Activated naive CD8-positive, alpha-beta T cell treated with anti-CD3 and anti-CD28 coated beads for 36 hours (primary cell): ENCODE measurements at regions not wholly inside any gene's neighbourhood (a gene's known extent, or its start where the extent isn't known, plus 50 kb on each side); places are given as distances from the start of the nearest gene placed in this dataset.

ENCODE experiments used
- DNase-seq: peaks from one replicate; pipeline ENCODE4 v3.0.0; 2021
- H3K27ac Mint-ChIP-seq: one replicate; pipeline ENCODE4 v1.8.0; 2022; ENCODE audit warnings: mild to moderate bottlenecking, moderate library complexity, mixed read lengths
- H3K27me3 Mint-ChIP-seq: one replicate; pipeline ENCODE4 v1.8.0; 2022; ENCODE audit warnings: mild to moderate bottlenecking, mixed read lengths
- H3K36me3 Mint-ChIP-seq: one replicate; pipeline ENCODE4 v1.8.0; 2021; ENCODE audit warnings: mild to moderate bottlenecking, mixed read lengths
- H3K4me1 Mint-ChIP-seq: one replicate; pipeline ENCODE4 v1.8.0; 2021; ENCODE audit warnings: mixed read lengths
- H3K4me3 Mint-ChIP-seq: one replicate; pipeline ENCODE4 v1.8.0; 2022; ENCODE audit warnings: mild to moderate bottlenecking, moderate library complexity, mixed read lengths
- H3K9me3 Mint-ChIP-seq: one replicate; pipeline ENCODE4 v1.8.0; 2022; ENCODE audit warnings: mixed read lengths

DNA sequence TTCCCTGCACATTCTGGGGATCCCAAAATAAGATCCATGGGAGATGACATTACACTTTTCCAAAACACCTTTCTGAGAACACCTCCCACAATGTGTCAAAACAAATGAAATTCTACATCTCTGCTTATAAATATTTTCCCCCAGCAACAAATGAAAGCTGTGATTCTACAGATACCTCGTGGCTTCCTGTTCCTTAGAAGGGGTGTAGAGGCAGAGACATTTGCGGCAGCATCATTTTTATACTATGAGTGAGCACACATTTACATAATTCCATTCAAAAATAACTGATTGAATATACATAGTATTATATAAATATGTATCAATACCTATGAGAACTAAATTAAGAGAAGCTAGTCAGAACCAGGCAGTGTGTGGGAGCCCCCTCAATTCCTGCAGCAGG, 213.9 kb upstream of the JARID2 start:
- H3K27ac Mint-ChIP-seq: no peak overlapping the region
- DNase-seq: no peak
- peaks cover 15% of the 10 kb centered on the region for H3K4me1 Mint-ChIP-seq
- peaks cover 3% of the 10 kb centered on the region for H3K27me3 Mint-ChIP-seq
- peaks cover 11% of the 10 kb centered on the region for H3K9me3 Mint-ChIP-seq
- peaks cover 13% of the 10 kb centered on the region for H3K36me3 Mint-ChIP-seq
- no peak overlapping the region for H3K4me3 Mint-ChIP-seq

DNA sequence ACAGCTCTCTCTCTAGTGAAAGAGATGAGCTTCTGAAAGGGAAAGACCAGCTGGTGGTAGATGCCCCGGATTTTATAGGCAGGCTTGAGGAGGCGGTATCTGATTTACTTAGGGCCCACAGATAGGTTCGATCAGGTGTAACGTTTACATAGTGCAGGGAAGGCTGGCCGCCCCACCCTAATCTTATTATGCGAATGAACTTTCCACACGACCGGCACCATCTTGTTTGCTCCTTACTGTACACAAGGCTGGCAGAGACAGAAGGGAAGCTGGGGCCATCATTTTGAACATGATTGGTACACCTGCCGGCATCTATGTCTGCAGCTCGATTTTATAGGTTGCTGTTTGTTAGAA, 212.0 kb upstream of the JARID2 start:
- Mint-ChIP-seq H3K36me3 (peaks cover 13% of the 10 kb centered on the region), H3K27ac (no peak overlapping the region), H3K4me3 (no peak overlapping the region), H3K4me1 (peaks cover 15% of the 10 kb centered on the region), H3K27me3 (peaks cover 3% of the 10 kb centered on the region), H3K9me3 (peaks cover 11% of the 10 kb centered on the region)
- DNase-seq: no peak

- no peak for DNase-seq
- Mint-ChIP-seq H3K27ac (no peak overlapping the region), H3K9me3 (peaks cover 4% of the 10 kb centered on the region)
Observed at GRCh38 chr6:15036690-15037245, 209.1 kb upstream of the JARID2 start.

GRCh38 chr6:15037253-15037652, 208.6 kb upstream of the JARID2 start:
- peaks cover 3% of the 10 kb centered on the region for H3K27me3 Mint-ChIP-seq
- peaks cover 4% of the 10 kb centered on the region for H3K36me3 Mint-ChIP-seq
- H3K4me1 Mint-ChIP-seq: peaks cover 11% of the 10 kb centered on the region
- DNase-seq: no peak
- peaks cover 4% of the 10 kb centered on the region for H3K9me3 Mint-ChIP-seq
- H3K27ac Mint-ChIP-seq: no peak overlapping the region
- H3K4me3 Mint-ChIP-seq: no peak overlapping the region

More at GRCh38 chr6:15036690-15037245, 209.1 kb upstream of the JARID2 start:
- peaks cover 3% of the 10 kb centered on the region for H3K27me3 Mint-ChIP-seq
- no peak overlapping the region for H3K4me3 Mint-ChIP-seq
- H3K36me3 Mint-ChIP-seq: peaks cover 4% of the 10 kb centered on the region
- H3K4me1 Mint-ChIP-seq: peaks cover 11% of the 10 kb centered on the region

DNA sequence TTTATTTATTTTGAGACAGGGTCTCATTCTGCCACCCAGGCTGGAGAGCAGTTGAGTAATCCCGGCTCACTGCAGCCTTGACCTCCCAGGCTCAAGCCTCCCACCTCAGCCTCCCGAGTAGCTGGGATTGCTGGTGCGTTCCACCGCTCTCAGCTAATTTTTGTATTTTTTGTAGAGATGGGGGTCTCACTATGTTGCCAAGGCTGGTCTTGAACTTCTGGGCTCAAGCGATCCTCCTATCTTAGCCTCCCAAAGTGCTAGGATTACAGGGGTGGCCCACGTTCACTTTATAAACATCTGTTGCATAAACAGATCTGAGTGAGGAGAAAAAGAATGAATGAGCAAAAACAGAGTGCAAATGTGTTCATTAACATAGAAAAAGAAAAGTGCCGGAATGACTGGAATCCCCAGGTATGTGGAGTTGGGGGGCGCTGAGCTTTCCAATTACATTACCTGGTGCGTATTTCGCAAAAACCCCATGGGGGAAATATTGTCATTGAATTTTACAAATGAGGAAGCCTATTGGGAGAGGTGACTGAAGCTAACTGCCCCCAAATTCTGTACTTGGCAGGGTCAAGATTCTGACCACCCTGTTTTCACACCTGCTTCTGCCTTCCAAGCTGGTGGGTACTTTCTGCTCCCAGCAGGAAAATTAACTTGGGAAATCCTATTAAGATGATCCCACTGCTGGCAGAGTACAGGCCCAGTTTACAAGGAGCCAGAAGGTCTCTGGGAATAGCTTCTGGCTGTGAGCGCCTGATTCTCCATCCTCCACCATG, 207.7 kb upstream of the JARID2 start:
- Mint-ChIP-seq H3K9me3 (peaks cover 2% of the 10 kb centered on the region), H3K27me3 (no peaks in the 10 kb centered on the region), H3K27ac (no peak overlapping the region), H3K4me1 (peaks cover 7% of the 10 kb centered on the region), H3K4me3 (no peak overlapping the region), H3K36me3 (peaks cover 4% of the 10 kb centered on the region)
- DNase-seq: no peak

DNA sequence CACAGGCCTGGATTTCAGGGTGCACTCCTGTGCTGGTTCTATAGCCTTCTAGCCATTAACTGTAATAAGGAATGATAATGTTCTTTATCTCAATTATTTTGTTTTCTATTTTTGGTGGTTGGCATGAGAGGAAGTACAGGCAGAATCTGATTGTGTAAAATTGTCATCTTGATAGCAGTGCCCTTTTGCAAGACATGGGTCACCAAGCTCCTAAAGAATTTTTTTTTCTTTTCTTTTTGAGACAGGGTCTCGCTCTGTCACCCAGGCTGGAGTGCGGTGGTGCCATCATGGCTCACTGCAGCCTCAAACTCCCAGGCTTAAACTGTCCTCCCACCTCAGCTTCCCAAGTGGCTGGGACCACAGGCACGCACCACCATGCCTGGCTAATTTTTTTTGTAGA, 206.7 kb upstream of the JARID2 start:
- H3K4me3 Mint-ChIP-seq: no peak overlapping the region

GRCh38 chr6:15042938-15043337, 202.9 kb upstream of the JARID2 start:
- Mint-ChIP-seq H3K36me3 (no peaks in the 10 kb centered on the region), H3K4me1 (no peaks in the 10 kb centered on the region), H3K4me3 (no peak overlapping the region), H3K9me3 (no peaks in the 10 kb centered on the region), H3K27me3 (no peaks in the 10 kb centered on the region), H3K27ac (no peak overlapping the region)
- DNase-seq: no peak

More for the DNA sequence above, 206.7 kb upstream of the JARID2 start:
- Mint-ChIP-seq H3K36me3 (no peaks in the 10 kb centered on the region), H3K4me1 (no peaks in the 10 kb centered on the region), H3K27me3 (no peaks in the 10 kb centered on the region), H3K9me3 (no peaks in the 10 kb centered on the region), H3K27ac (no peak overlapping the region)
- DNase-seq: no peak

- no peak for DNase-seq
- peaks cover 3% of the 10 kb centered on the region for H3K4me1 Mint-ChIP-seq
- H3K27ac Mint-ChIP-seq: no peak overlapping the region
- no peaks in the 10 kb centered on the region for H3K27me3 Mint-ChIP-seq
- H3K36me3 Mint-ChIP-seq: no peaks in the 10 kb centered on the region
- H3K9me3 Mint-ChIP-seq: no peaks in the 10 kb centered on the region
- no peak overlapping the region for H3K4me3 Mint-ChIP-seq
Observed at GRCh38 chr6:15044146-15044882, 201.6 kb upstream of the JARID2 start.

DNA sequence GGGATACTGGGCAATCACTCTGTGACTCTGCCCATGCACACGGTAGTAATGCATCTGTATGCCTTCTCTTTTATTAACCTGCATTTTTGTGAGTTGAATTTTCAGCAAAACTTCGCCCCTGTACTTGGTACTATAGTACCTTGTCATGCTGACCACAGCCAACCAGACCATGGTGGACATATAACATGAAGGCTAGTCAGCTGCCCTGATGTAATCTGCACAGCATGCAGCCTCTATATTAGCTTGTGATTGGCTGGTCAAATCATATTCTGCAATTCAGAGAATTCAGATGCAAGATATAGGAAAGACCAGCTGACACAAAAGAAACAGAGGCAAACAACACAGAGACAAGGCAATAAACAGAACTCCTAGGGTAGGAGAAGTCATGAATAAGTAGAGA, 200.9 kb upstream of the JARID2 start:
- Mint-ChIP-seq H3K27me3 (no peaks in the 10 kb centered on the region), H3K9me3 (no peaks in the 10 kb centered on the region), H3K4me1 (peaks cover 3% of the 10 kb centered on the region), H3K4me3 (no peak overlapping the region), H3K36me3 (no peaks in the 10 kb centered on the region), H3K27ac (no peak overlapping the region)
- DNase-seq: no peak

GRCh38 chr6:15046751-15047150, 199.1 kb upstream of the JARID2 start:
- no peak for DNase-seq
- Mint-ChIP-seq H3K27me3 (no peaks in the 10 kb centered on the region), H3K4me1 (peaks cover 3% of the 10 kb centered on the region), H3K4me3 (no peak overlapping the region), H3K27ac (no peak overlapping the region), H3K9me3 (no peaks in the 10 kb centered on the region), H3K36me3 (no peaks in the 10 kb centered on the region)

- DNase-seq: no peak
- H3K36me3 Mint-ChIP-seq: no peaks in the 10 kb centered on the region
- peaks cover 3% of the 10 kb centered on the region for H3K4me1 Mint-ChIP-seq
- H3K27me3 Mint-ChIP-seq: no peaks in the 10 kb centered on the region
- no peak overlapping the region for H3K4me3 Mint-ChIP-seq
- no peaks in the 10 kb centered on the region for H3K9me3 Mint-ChIP-seq
- H3K27ac Mint-ChIP-seq: no peak overlapping the region
Observed at GRCh38 chr6:15048367-15048766, 197.5 kb upstream of the JARID2 start.

- no peaks in the 10 kb centered on the region for H3K27me3 Mint-ChIP-seq
- H3K4me3 Mint-ChIP-seq: no peak overlapping the region
- no peak overlapping the region for H3K27ac Mint-ChIP-seq
- no peaks in the 10 kb centered on the region for H3K4me1 Mint-ChIP-seq
- no peak for DNase-seq
- H3K36me3 Mint-ChIP-seq: no peaks in the 10 kb centered on the region
- H3K9me3 Mint-ChIP-seq: no peaks in the 10 kb centered on the region
Observed at GRCh38 chr6:15058200-15059061, 187.4 kb upstream of the JARID2 start.

DNA sequence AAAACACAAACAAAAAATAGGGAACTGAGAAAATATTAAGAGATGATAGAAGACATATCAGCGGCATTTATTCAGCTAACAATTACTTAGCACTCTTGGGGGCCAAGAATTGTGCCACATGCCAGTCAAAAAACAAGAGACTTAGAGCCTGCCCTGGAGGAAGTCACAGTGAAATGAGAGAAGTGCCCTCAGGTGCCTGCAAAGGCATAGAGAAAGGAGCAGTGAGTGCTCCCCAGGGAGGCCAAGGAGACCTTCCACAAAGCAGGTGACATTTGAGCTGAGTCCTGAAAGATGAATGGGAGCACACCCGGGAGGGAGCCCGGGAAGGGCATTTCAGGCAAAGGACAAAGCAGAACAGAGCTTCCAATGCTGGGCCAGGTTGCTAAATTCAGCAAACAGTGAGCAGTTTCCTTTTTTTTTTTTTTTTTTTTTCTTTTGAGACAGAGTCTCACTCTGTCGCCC, 184.7 kb upstream of the JARID2 start:
- H3K4me3 Mint-ChIP-seq: no peak overlapping the region
- no peaks in the 10 kb centered on the region for H3K4me1 Mint-ChIP-seq
- no peaks in the 10 kb centered on the region for H3K27me3 Mint-ChIP-seq
- no peaks in the 10 kb centered on the region for H3K9me3 Mint-ChIP-seq
- no peak for DNase-seq
- H3K36me3 Mint-ChIP-seq: no peaks in the 10 kb centered on the region
- H3K27ac Mint-ChIP-seq: no peak overlapping the region

DNA sequence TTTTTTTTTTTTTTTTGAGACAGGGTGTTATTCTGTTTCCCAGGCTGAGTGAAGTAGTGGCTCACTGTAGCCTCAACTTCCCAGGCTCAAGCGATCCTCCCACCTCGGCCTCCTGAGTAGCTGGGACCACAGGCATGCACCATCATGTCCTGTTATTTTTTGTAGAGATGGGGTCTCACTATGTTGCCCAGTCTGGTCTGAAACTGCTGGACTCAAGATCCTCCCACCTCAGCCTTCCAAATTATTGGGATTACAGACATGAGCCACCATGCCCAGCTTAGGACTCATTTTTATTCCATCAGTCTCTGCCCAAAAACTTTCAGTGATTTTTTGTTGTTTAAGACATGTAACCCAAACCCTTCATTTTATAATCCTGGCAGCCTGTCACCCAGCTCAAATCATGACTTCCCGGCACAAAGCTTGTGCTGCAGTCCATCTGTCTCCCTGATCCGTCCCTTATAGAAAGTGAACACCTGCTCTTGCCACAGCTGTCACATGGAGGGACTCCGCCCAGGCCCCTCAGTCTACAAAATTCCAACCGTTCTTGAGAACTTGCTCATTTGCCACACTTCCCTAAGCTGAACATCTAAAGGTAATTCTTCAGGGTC, 183.9 kb upstream of the JARID2 start:
- no peak for DNase-seq
- Mint-ChIP-seq H3K4me1 (no peaks in the 10 kb centered on the region), H3K27me3 (no peaks in the 10 kb centered on the region), H3K4me3 (no peak overlapping the region), H3K27ac (no peak overlapping the region), H3K9me3 (no peaks in the 10 kb centered on the region), H3K36me3 (no peaks in the 10 kb centered on the region)
